Stimulated activated memory B cell treated with anti-CD40 and anti-IgM and Interleukin-4, amounts not matched to agents 10 μg/mL and 1 μg/mL and 100 μg/mL, for 72 hours (primary cell): ENCODE measurements at regions not wholly inside any gene's neighbourhood (a gene's known extent, or its start where the extent isn't known, plus 50 kb on each side); places are given as distances from the start of the nearest gene placed in this dataset.
A peak's percentile ranks its signal among the peaks of the same experiment; 100 is the strongest.

Experiments
- ATAC-seq: fragments of 150-1000 bp; cut with Tn5 transposase; 2 replicates; pipeline ENCODE4 v1.10.0; 2021
- H3K27ac Mint-ChIP-seq: one replicate; pipeline ENCODE4 v1.8.0; 2022; ENCODE audit warnings: mild to moderate bottlenecking, mixed read lengths
- H3K27me3 Mint-ChIP-seq: one replicate; pipeline ENCODE4 v1.8.0; 2022; ENCODE audit warnings: mixed read lengths
- H3K36me3 Mint-ChIP-seq: one replicate; pipeline ENCODE4 v1.8.0; 2022; ENCODE audit warnings: mixed read lengths
- H3K4me1 Mint-ChIP-seq: one replicate; pipeline ENCODE4 v1.8.0; 2022; ENCODE audit warnings: mixed read lengths
- H3K4me3 Mint-ChIP-seq: one replicate; pipeline ENCODE4 v1.8.0; 2022; ENCODE audit warnings: mild to moderate bottlenecking, moderate library complexity, mixed read lengths
- H3K9me3 Mint-ChIP-seq: one replicate; pipeline ENCODE4 v1.8.0; 2022; ENCODE audit warnings: mixed read lengths

- ATAC-seq: no peak
- Mint-ChIP-seq H3K27ac (no peak overlapping the region), H3K4me3 (no peak overlapping the region), H3K9me3 (no peaks in the 10 kb centered on the region), H3K27me3 (no peaks in the 10 kb centered on the region), H3K36me3 (no peaks in the 10 kb centered on the region), H3K4me1 (peaks cover 4% of the 10 kb centered on the region)
These were observed 153.0 kb downstream of the UXS1 start for GRCh38 chr2:106041150-106041549.

GRCh38 chr2:106039634-106040315 lies 154.3 kb downstream of the UXS1 start:
- Mint-ChIP-seq H3K27ac (no peak overlapping the region), H3K27me3 (no peaks in the 10 kb centered on the region), H3K4me3 (no peak overlapping the region), H3K9me3 (no peaks in the 10 kb centered on the region), H3K4me1 (peaks cover 4% of the 10 kb centered on the region), H3K36me3 (no peaks in the 10 kb centered on the region)
- ATAC-seq: peak; percentile 20

- no peak for ATAC-seq
- Mint-ChIP-seq H3K4me3 (no peak overlapping the region), H3K27me3 (no peaks in the 10 kb centered on the region), H3K27ac (no peak overlapping the region), H3K4me1 (peaks cover 4% of the 10 kb centered on the region), H3K36me3 (no peaks in the 10 kb centered on the region), H3K9me3 (no peaks in the 10 kb centered on the region)
These were observed 155.3 kb downstream of the UXS1 start for GRCh38 chr2:106038601-106039375.

GRCh38 chr2:106037932-106038331 lies 156.2 kb downstream of the UXS1 start:
- H3K4me1 Mint-ChIP-seq: peaks cover 4% of the 10 kb centered on the region
- H3K36me3 Mint-ChIP-seq: no peaks in the 10 kb centered on the region
- H3K27me3 Mint-ChIP-seq: no peaks in the 10 kb centered on the region
- no peak for ATAC-seq
- H3K9me3 Mint-ChIP-seq: peaks cover 5% of the 10 kb centered on the region
- H3K4me3 Mint-ChIP-seq: no peak overlapping the region
- no peak overlapping the region for H3K27ac Mint-ChIP-seq

GRCh38 chr2:106037262-106037661 lies 156.8 kb downstream of the UXS1 start:
- Mint-ChIP-seq H3K27me3 (no peaks in the 10 kb centered on the region), H3K4me1 (peaks cover 4% of the 10 kb centered on the region), H3K4me3 (no peak overlapping the region), H3K27ac (no peak overlapping the region), H3K9me3 (peaks cover 6% of the 10 kb centered on the region), H3K36me3 (no peaks in the 10 kb centered on the region)
- ATAC-seq: no peak

- no peak overlapping the region for H3K4me3 Mint-ChIP-seq
- peaks cover 6% of the 10 kb centered on the region for H3K9me3 Mint-ChIP-seq
- H3K36me3 Mint-ChIP-seq: no peaks in the 10 kb centered on the region
- no peak for ATAC-seq
- peaks cover 12% of the 10 kb centered on the region for H3K4me1 Mint-ChIP-seq
- H3K27me3 Mint-ChIP-seq: no peaks in the 10 kb centered on the region
- H3K27ac Mint-ChIP-seq: no peak overlapping the region
These were observed 159.8 kb downstream of the UXS1 start for GRCh38 chr2:106034325-106034724.

- no peak overlapping the region for H3K27ac Mint-ChIP-seq
- ATAC-seq: no peak
- no peaks in the 10 kb centered on the region for H3K27me3 Mint-ChIP-seq
- peaks cover 6% of the 10 kb centered on the region for H3K9me3 Mint-ChIP-seq
- H3K36me3 Mint-ChIP-seq: no peaks in the 10 kb centered on the region
- H3K4me1 Mint-ChIP-seq: peaks cover 12% of the 10 kb centered on the region
- H3K4me3 Mint-ChIP-seq: no peak overlapping the region
These were observed 161.4 kb downstream of the UXS1 start for GRCh38 chr2:106032676-106033075.

- Mint-ChIP-seq H3K27me3 (peaks cover under 1% of the 10 kb centered on the region), H3K4me1 (peaks cover 8% of the 10 kb centered on the region), H3K27ac (no peak overlapping the region), H3K36me3 (no peaks in the 10 kb centered on the region), H3K4me3 (no peak overlapping the region), H3K9me3 (peaks cover 6% of the 10 kb centered on the region)
- ATAC-seq: peak; percentile 76
These were observed 163.5 kb downstream of the UXS1 start for GRCh38 chr2:106030287-106031268.

GRCh38 chr2:106028192-106028591 lies 165.9 kb downstream of the UXS1 start:
- H3K9me3 Mint-ChIP-seq: peaks cover 3% of the 10 kb centered on the region
- H3K36me3 Mint-ChIP-seq: no peaks in the 10 kb centered on the region
- no peak for ATAC-seq
- H3K27ac Mint-ChIP-seq: no peak overlapping the region
- H3K4me1 Mint-ChIP-seq: peaks cover 8% of the 10 kb centered on the region
- peaks cover 12% of the 10 kb centered on the region for H3K27me3 Mint-ChIP-seq
- no peak overlapping the region for H3K4me3 Mint-ChIP-seq

- Mint-ChIP-seq H3K4me3 (no peak overlapping the region), H3K9me3 (no peaks in the 10 kb centered on the region), H3K27ac (no peak overlapping the region), H3K4me1 (peaks cover 8% of the 10 kb centered on the region), H3K27me3 (peaks cover 12% of the 10 kb centered on the region), H3K36me3 (no peaks in the 10 kb centered on the region)
- no peak for ATAC-seq
These were observed 167.6 kb downstream of the UXS1 start for GRCh38 chr2:106026271-106027190.

- peaks cover 12% of the 10 kb centered on the region for H3K27me3 Mint-ChIP-seq
- H3K36me3 Mint-ChIP-seq: no peaks in the 10 kb centered on the region
- peaks cover 8% of the 10 kb centered on the region for H3K4me1 Mint-ChIP-seq
- H3K27ac Mint-ChIP-seq: no peak overlapping the region
- no peaks in the 10 kb centered on the region for H3K9me3 Mint-ChIP-seq
- H3K4me3 Mint-ChIP-seq: no peak overlapping the region
- ATAC-seq: no peak
These were observed 168.3 kb downstream of the UXS1 start for GRCh38 chr2:106025796-106026195.

GRCh38 chr2:106021662-106022028 lies 172.5 kb downstream of the UXS1 start:
- Mint-ChIP-seq H3K27me3 (peaks cover 12% of the 10 kb centered on the region), H3K27ac (no peak overlapping the region), H3K9me3 (no peaks in the 10 kb centered on the region), H3K36me3 (no peaks in the 10 kb centered on the region), H3K4me3 (no peak overlapping the region), H3K4me1 (no peaks in the 10 kb centered on the region)
- no peak for ATAC-seq

GRCh38 chr2:106020821-106021661 lies 173.1 kb downstream of the UXS1 start:
- H3K36me3 Mint-ChIP-seq: no peaks in the 10 kb centered on the region
- H3K4me3 Mint-ChIP-seq: no peak overlapping the region
- no peak for ATAC-seq
- H3K27me3 Mint-ChIP-seq: peaks cover 12% of the 10 kb centered on the region
- no peaks in the 10 kb centered on the region for H3K4me1 Mint-ChIP-seq
- no peaks in the 10 kb centered on the region for H3K9me3 Mint-ChIP-seq
- no peak overlapping the region for H3K27ac Mint-ChIP-seq

- Mint-ChIP-seq H3K27ac (no peak overlapping the region), H3K36me3 (no peaks in the 10 kb centered on the region), H3K4me3 (no peak overlapping the region), H3K4me1 (no peaks in the 10 kb centered on the region), H3K9me3 (no peaks in the 10 kb centered on the region), H3K27me3 (peaks cover 6% of the 10 kb centered on the region)
- ATAC-seq: no peak
These were observed 174.1 kb downstream of the UXS1 start for GRCh38 chr2:106020032-106020431.
